HG03571 (cell line): ENCODE measurements at regions not wholly inside any gene's neighbourhood (a gene's known extent, or its start where the extent isn't known, plus 50 kb on each side); places are given as distances from the start of the nearest gene placed in this dataset.

ENCODE experiments used
- ATAC-seq: cut with Tn5 transposase; IDR thresholded peaks from one replicate; pipeline ENCODE4 v1.9.1; 2021; ENCODE audit not compliant: unreplicated experiment

- ATAC-seq, result no peak
Observed at GRCh38 chr6:79864421-79864820, 82.9 kb downstream of the ELOVL4 start.

GRCh38 chr6:79864001-79864400 lies 83.4 kb downstream of the ELOVL4 start:
- ATAC-seq, result no peak

- ATAC-seq, result no peak
Observed at GRCh38 chr6:79863566-79863965, 83.8 kb downstream of the ELOVL4 start.

- ATAC-seq, result no peak
Observed at GRCh38 chr6:79862711-79863110, 84.6 kb downstream of the ELOVL4 start.

GRCh38 chr6:79862126-79862525 lies 85.2 kb downstream of the ELOVL4 start:
- ATAC-seq, result no peak

GRCh38 chr6:79861023-79861422 lies 86.3 kb downstream of the ELOVL4 start:
- ATAC-seq, result no peak

- ATAC-seq, result no peak
Observed at GRCh38 chr6:79847426-79847825, 99.9 kb downstream of the ELOVL4 start.

GRCh38 chr6:79842376-79843040 lies 104.8 kb downstream of the ELOVL4 start:
- peak; percentile 58 for ATAC-seq

GRCh38 chr6:79841577-79842375 lies 105.6 kb downstream of the ELOVL4 start:
- peak; percentile 21 for ATAC-seq

- no peak for ATAC-seq
Observed at GRCh38 chr6:79838851-79839250, 108.5 kb downstream of the ELOVL4 start.

GRCh38 chr6:79833964-79834284 lies 113.4 kb downstream of the ELOVL4 start:
- ATAC-seq, result no peak

GRCh38 chr6:79833264-79833963 lies 113.9 kb downstream of the ELOVL4 start:
- no peak for ATAC-seq

GRCh38 chr6:79832723-79833122 lies 114.6 kb downstream of the ELOVL4 start:
- no peak for ATAC-seq

GRCh38 chr6:79824202-79824601 lies 123.2 kb downstream of the ELOVL4 start:
- no peak for ATAC-seq

- no peak for ATAC-seq
Observed at GRCh38 chr6:79821859-79822258, 125.5 kb downstream of the ELOVL4 start.

- ATAC-seq, result no peak
Observed at GRCh38 chr6:79818471-79818870, 128.9 kb downstream of the ELOVL4 start.

- no peak for ATAC-seq
Observed at GRCh38 chr6:79814940-79815339, 132.4 kb downstream of the ELOVL4 start.

- peak; percentile 97 for ATAC-seq
Observed at GRCh38 chr6:79813854-79814709, 133.3 kb downstream of the ELOVL4 start.

GRCh38 chr6:79813143-79813850 lies 134.1 kb downstream of the ELOVL4 start:
- no peak for ATAC-seq

- no peak for ATAC-seq
Observed at GRCh38 chr6:79812195-79812594, 135.2 kb downstream of the ELOVL4 start.
